Bronchial epithelial cell (primary cell): ENCODE measurements at regions not wholly inside any gene's neighbourhood (a gene's known extent, or its start where the extent isn't known, plus 50 kb on each side); places are given as distances from the start of the nearest gene placed in this dataset.

ENCODE experiments used
- DNase-seq: peaks from one replicate; pipeline ENCODE4 v3.0.0-alpha.2; 2010; ENCODE audit warnings: low read depth
- FAIRE-seq: peaks from 2 replicates; lab custom pipeline; 2011; peaks lifted over from hg19 to GRCh38; lab: Jason Lieb, UNC
- H3K27me3 ChIP-seq: 2 replicates; pipeline ENCODE4 v1.5.1; 2011; ENCODE audit warnings: low read length; ENCODE audit not compliant: control insufficient read depth, insufficient read depth
- H3K36me3 ChIP-seq: 2 replicates; pipeline ENCODE4 v1.5.1; 2011; ENCODE audit warnings: low read length; ENCODE audit not compliant: control insufficient read depth, insufficient read depth
- H3K4me3 ChIP-seq: 2 replicates; pipeline ENCODE4 v1.5.1; 2011; ENCODE audit warnings: mild to moderate bottlenecking, low read depth, low read length, control low read depth
- CTCF ChIP-seq: IDR thresholded peaks from 2 replicates; pipeline ENCODE4 v1.5.1; 2011; ENCODE audit warnings: mild to moderate bottlenecking, moderate library complexity, low read length, control low read depth, inconsistent platforms; ENCODE audit not compliant: insufficient read depth, severe bottlenecking

- no peak for TF ChIP-seq CTCF
- no peak for FAIRE-seq
- H3K27me3 ChIP-seq, result no peaks in the 10 kb centered on the region
- H3K36me3 ChIP-seq, result no peaks in the 10 kb centered on the region
- DNase-seq, result no peak
- no peak overlapping the region for H3K4me3 ChIP-seq
Observed at GRCh38 chr5:4230786-4231641, 635.4 kb downstream of the IRX1 start.

- FAIRE-seq (no peak), DNase-seq (no peak)
- no peak for TF ChIP-seq CTCF
- Histone ChIP-seq H3K4me3 (no peak overlapping the region), H3K36me3 (no peaks in the 10 kb centered on the region), H3K27me3 (no peaks in the 10 kb centered on the region)
Observed at GRCh38 chr5:4232084-4232483, 636.5 kb downstream of the IRX1 start.

DNA sequence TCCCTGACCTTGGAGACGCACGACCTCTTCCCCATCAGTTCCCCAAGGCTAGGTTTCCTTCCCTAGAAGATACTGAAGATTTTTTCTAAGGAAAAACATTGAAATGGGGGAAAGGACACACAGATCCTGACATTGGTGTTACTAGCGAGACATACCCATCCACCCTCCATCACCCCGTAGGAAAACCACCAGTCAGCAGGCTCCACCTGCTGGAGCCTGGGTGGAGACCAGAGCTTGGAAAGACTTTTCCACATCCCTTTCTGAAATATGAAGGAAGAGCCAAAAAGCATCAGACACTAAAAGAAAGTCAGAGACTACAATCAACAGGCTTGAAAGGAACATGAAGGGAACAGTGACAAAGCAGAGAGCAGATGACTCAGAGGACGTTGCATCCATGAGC lies 638.0 kb downstream of the IRX1 start:
- FAIRE-seq, result no peak

DNA sequence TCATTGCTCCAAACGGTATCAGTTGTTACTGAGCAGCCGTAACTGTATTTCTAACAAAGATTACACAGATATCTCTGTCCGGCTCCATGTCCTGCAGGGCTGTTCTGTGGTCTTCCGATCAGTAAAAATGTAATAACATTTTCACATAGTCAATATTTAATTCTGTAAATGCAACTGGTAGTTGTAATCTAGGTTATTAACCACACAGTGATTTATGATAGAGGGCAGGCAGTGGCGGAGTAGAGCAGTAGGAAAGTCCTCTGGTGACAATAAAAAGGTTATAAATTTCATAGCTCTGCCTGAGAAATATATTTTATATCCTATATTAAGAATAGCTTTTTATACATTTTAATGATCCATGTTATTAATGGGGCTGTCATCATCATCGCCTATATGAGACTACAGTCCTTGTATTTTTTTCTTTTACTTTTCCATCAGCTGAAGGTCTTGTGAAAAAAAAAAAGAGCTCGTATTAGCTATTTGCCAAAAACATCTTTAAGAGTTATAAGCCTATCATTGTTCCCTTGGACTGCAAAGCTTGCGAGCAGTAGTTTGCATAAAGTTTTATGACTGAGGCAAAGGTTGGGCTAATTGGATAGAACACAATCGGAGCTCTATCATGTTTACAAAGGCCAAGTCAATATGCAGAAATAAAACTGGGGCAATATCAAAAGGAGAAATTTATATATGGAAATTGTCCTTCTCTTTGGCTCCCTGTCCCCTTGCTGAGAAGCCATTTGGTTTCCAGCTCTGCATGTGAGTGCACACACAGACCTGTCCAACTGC lies 648.0 kb downstream of the IRX1 start:
- Histone ChIP-seq H3K36me3 (no peaks in the 10 kb centered on the region), H3K4me3 (no peak overlapping the region), H3K27me3 (no peaks in the 10 kb centered on the region)
- no peak for TF ChIP-seq CTCF
- FAIRE-seq (no peak), DNase-seq (no peak)

More for the DNA sequence above, 638.0 kb downstream of the IRX1 start:
- H3K4me3 ChIP-seq, result no peak overlapping the region
- DNase-seq, result no peak
- no peaks in the 10 kb centered on the region for H3K36me3 ChIP-seq
- H3K27me3 ChIP-seq, result no peaks in the 10 kb centered on the region
- no peak for TF ChIP-seq CTCF

- FAIRE-seq (no peak), DNase-seq (no peak)
- TF ChIP-seq CTCF, result no peak
- Histone ChIP-seq H3K4me3 (no peak overlapping the region), H3K36me3 (no peaks in the 10 kb centered on the region), H3K27me3 (no peaks in the 10 kb centered on the region)
Observed at GRCh38 chr5:4244306-4244705, 648.7 kb downstream of the IRX1 start.
